ENCODE measurements at regions not wholly inside any gene's neighbourhood (a gene's known extent, or its start where the extent isn't known, plus 50 kb on each side); places are given as distances from the start of the nearest gene placed in this dataset.
"Not testable (repeated sequence)": the region's sequence is repeated elsewhere in the genome, so short reads cannot be mapped to it uniquely, and the experiment has no call there.

- Histone ChIP-seq H3K27me3 (ENCODE audit: control insufficient read depth, insufficient read depth, low read length) (no peaks in the 10 kb centered on the region), H3K27ac (ENCODE audit: low read depth, low read length) (no peak overlapping the region), H3K4me3 (ENCODE audit: low read length) (no peak overlapping the region), H3K9ac (ENCODE audit: low read length) (no peak overlapping the region), H3K4me1 (ENCODE audit: control insufficient read depth, insufficient read depth, low read length) (peaks cover 3% of the 10 kb centered on the region), H3K36me3 (ENCODE audit: control insufficient read depth, insufficient read depth, low read length) (no peaks in the 10 kb centered on the region)
These were observed 106.8 kb upstream of the PHACTR1 start for GRCh38 chr6:12609751-12610150.

GRCh38 chr6:12610862-12611261 is 105.7 kb upstream of the PHACTR1 start:
- no peak overlapping the region for H3K27ac ChIP-seq (ENCODE audit: low read depth, low read length)

GRCh38 chr6:12613811-12614210 is 102.8 kb upstream of the PHACTR1 start:
- Histone ChIP-seq H3K36me3 (ENCODE audit: control insufficient read depth, insufficient read depth, low read length) (no peaks in the 10 kb centered on the region), H3K27ac (ENCODE audit: low read depth, low read length) (no peak overlapping the region), H3K9ac (ENCODE audit: low read length) (no peak overlapping the region), H3K4me3 (ENCODE audit: low read length) (no peak overlapping the region), H3K4me1 (ENCODE audit: control insufficient read depth, insufficient read depth, low read length) (peaks cover under 1% of the 10 kb centered on the region), H3K27me3 (ENCODE audit: control insufficient read depth, insufficient read depth, low read length) (no peaks in the 10 kb centered on the region)

More at GRCh38 chr6:12610862-12611261, 105.7 kb upstream of the PHACTR1 start:
- H3K27me3 ChIP-seq (ENCODE audit: control insufficient read depth, insufficient read depth, low read length): no peaks in the 10 kb centered on the region
- H3K4me1 ChIP-seq (ENCODE audit: control insufficient read depth, insufficient read depth, low read length): peaks cover 3% of the 10 kb centered on the region
- H3K9ac ChIP-seq (ENCODE audit: low read length): no peak overlapping the region
- no peaks in the 10 kb centered on the region for H3K36me3 ChIP-seq (ENCODE audit: control insufficient read depth, insufficient read depth, low read length)
- H3K4me3 ChIP-seq (ENCODE audit: low read length): no peak overlapping the region

- H3K9ac ChIP-seq (ENCODE audit: low read length): no peak overlapping the region
- no peaks in the 10 kb centered on the region for H3K27me3 ChIP-seq (ENCODE audit: control insufficient read depth, insufficient read depth, low read length)
- H3K4me1 ChIP-seq (ENCODE audit: control insufficient read depth, insufficient read depth, low read length): no peaks in the 10 kb centered on the region
- H3K4me3 ChIP-seq (ENCODE audit: low read length): no peak overlapping the region
- no peaks in the 10 kb centered on the region for H3K36me3 ChIP-seq (ENCODE audit: control insufficient read depth, insufficient read depth, low read length)
- H3K27ac ChIP-seq (ENCODE audit: low read depth, low read length): no peak overlapping the region
These were observed 102.1 kb upstream of the PHACTR1 start for GRCh38 chr6:12614456-12614855.

GRCh38 chr6:12618296-12618695 is 98.3 kb upstream of the PHACTR1 start:
- no peaks in the 10 kb centered on the region for H3K4me1 ChIP-seq (ENCODE audit: control insufficient read depth, insufficient read depth, low read length)
- no peak overlapping the region for H3K27ac ChIP-seq (ENCODE audit: low read depth, low read length)
- H3K4me3 ChIP-seq (ENCODE audit: low read length): no peak overlapping the region
- no peaks in the 10 kb centered on the region for H3K36me3 ChIP-seq (ENCODE audit: control insufficient read depth, insufficient read depth, low read length)
- H3K9ac ChIP-seq (ENCODE audit: low read length): no peak overlapping the region
- no peaks in the 10 kb centered on the region for H3K27me3 ChIP-seq (ENCODE audit: control insufficient read depth, insufficient read depth, low read length)

GRCh38 chr6:12621754-12622153 is 94.8 kb upstream of the PHACTR1 start:
- Histone ChIP-seq H3K27me3 (ENCODE audit: control insufficient read depth, insufficient read depth, low read length) (no peaks in the 10 kb centered on the region), H3K36me3 (ENCODE audit: control insufficient read depth, insufficient read depth, low read length) (no peaks in the 10 kb centered on the region), H3K4me1 (ENCODE audit: control insufficient read depth, insufficient read depth, low read length) (no peaks in the 10 kb centered on the region), H3K4me3 (ENCODE audit: low read length) (no peak overlapping the region), H3K27ac (ENCODE audit: low read depth, low read length) (no peak overlapping the region), H3K9ac (ENCODE audit: low read length) (no peak overlapping the region)

- Histone ChIP-seq H3K9ac (ENCODE audit: low read length) (no peak overlapping the region), H3K4me1 (ENCODE audit: control insufficient read depth, insufficient read depth, low read length) (no peaks in the 10 kb centered on the region), H3K27me3 (ENCODE audit: control insufficient read depth, insufficient read depth, low read length) (no peaks in the 10 kb centered on the region), H3K36me3 (ENCODE audit: control insufficient read depth, insufficient read depth, low read length) (no peaks in the 10 kb centered on the region), H3K4me3 (ENCODE audit: low read length) (no peak overlapping the region), H3K27ac (ENCODE audit: low read depth, low read length) (no peak overlapping the region)
These were observed 94.0 kb upstream of the PHACTR1 start for GRCh38 chr6:12622566-12622965.

GRCh38 chr6:12624142-12624837 is 92.3 kb upstream of the PHACTR1 start:
- H3K36me3 ChIP-seq (ENCODE audit: control insufficient read depth, insufficient read depth, low read length): no peaks in the 10 kb centered on the region
- no peaks in the 10 kb centered on the region for H3K4me1 ChIP-seq (ENCODE audit: control insufficient read depth, insufficient read depth, low read length)
- H3K27me3 ChIP-seq (ENCODE audit: control insufficient read depth, insufficient read depth, low read length): no peaks in the 10 kb centered on the region
- H3K27ac ChIP-seq (ENCODE audit: low read depth, low read length): no peak overlapping the region
- no peak overlapping the region for H3K4me3 ChIP-seq (ENCODE audit: low read length)
- no peak overlapping the region for H3K9ac ChIP-seq (ENCODE audit: low read length)

GRCh38 chr6:12627053-12627452 is 89.5 kb upstream of the PHACTR1 start:
- Histone ChIP-seq H3K4me1 (ENCODE audit: control insufficient read depth, insufficient read depth, low read length) (no peaks in the 10 kb centered on the region), H3K4me3 (ENCODE audit: low read length) (no peak overlapping the region), H3K27ac (ENCODE audit: low read depth, low read length) (no peak overlapping the region)

GRCh38 chr6:12628327-12628726 is 88.2 kb upstream of the PHACTR1 start:
- H3K4me1 ChIP-seq (ENCODE audit: control insufficient read depth, insufficient read depth, low read length): no peaks in the 10 kb centered on the region
- H3K9ac ChIP-seq (ENCODE audit: low read length): no peak overlapping the region
- no peaks in the 10 kb centered on the region for H3K27me3 ChIP-seq (ENCODE audit: control insufficient read depth, insufficient read depth, low read length)
- H3K36me3 ChIP-seq (ENCODE audit: control insufficient read depth, insufficient read depth, low read length): no peaks in the 10 kb centered on the region
- no peak overlapping the region for H3K4me3 ChIP-seq (ENCODE audit: low read length)
- no peak overlapping the region for H3K27ac ChIP-seq (ENCODE audit: low read depth, low read length)

More at GRCh38 chr6:12627053-12627452, 89.5 kb upstream of the PHACTR1 start:
- Histone ChIP-seq H3K36me3 (ENCODE audit: control insufficient read depth, insufficient read depth, low read length) (no peaks in the 10 kb centered on the region), H3K27me3 (ENCODE audit: control insufficient read depth, insufficient read depth, low read length) (no peaks in the 10 kb centered on the region), H3K9ac (ENCODE audit: low read length) (no peak overlapping the region)

- not testable (repeated sequence) for H3K4me1 ChIP-seq (ENCODE audit: control insufficient read depth, insufficient read depth, low read length); H3K9ac ChIP-seq (ENCODE audit: low read length)
These were observed 82.8 kb upstream of the PHACTR1 start for GRCh38 chr6:12633746-12634145.

GRCh38 chr6:12635375-12635774 is 81.2 kb upstream of the PHACTR1 start:
- Histone ChIP-seq H3K4me1 (ENCODE audit: control insufficient read depth, insufficient read depth, low read length) (no peaks in the 10 kb centered on the region), H3K4me3 (ENCODE audit: low read length) (no peak overlapping the region), H3K9ac (ENCODE audit: low read length) (no peak overlapping the region), H3K36me3 (ENCODE audit: control insufficient read depth, insufficient read depth, low read length) (no peaks in the 10 kb centered on the region), H3K27ac (ENCODE audit: low read depth, low read length) (no peak overlapping the region), H3K27me3 (ENCODE audit: control insufficient read depth, insufficient read depth, low read length) (no peaks in the 10 kb centered on the region)

More at GRCh38 chr6:12633746-12634145, 82.8 kb upstream of the PHACTR1 start:
- not testable (repeated sequence) for H3K4me3 ChIP-seq (ENCODE audit: low read length); H3K27ac ChIP-seq (ENCODE audit: low read depth, low read length); H3K36me3 ChIP-seq (ENCODE audit: control insufficient read depth, insufficient read depth, low read length); H3K27me3 ChIP-seq (ENCODE audit: control insufficient read depth, insufficient read depth, low read length)

GRCh38 chr6:12635813-12636212 is 80.8 kb upstream of the PHACTR1 start:
- Histone ChIP-seq H3K27ac (ENCODE audit: low read depth, low read length) (no peak overlapping the region), H3K27me3 (ENCODE audit: control insufficient read depth, insufficient read depth, low read length) (no peaks in the 10 kb centered on the region), H3K36me3 (ENCODE audit: control insufficient read depth, insufficient read depth, low read length) (no peaks in the 10 kb centered on the region), H3K4me1 (ENCODE audit: control insufficient read depth, insufficient read depth, low read length) (no peaks in the 10 kb centered on the region), H3K4me3 (ENCODE audit: low read length) (no peak overlapping the region), H3K9ac (ENCODE audit: low read length) (no peak overlapping the region)

Measured in rectal smooth muscle tissue (tissue), 1 donor.